GM21390 (cell line): ENCODE measurements at regions not wholly inside any gene's neighbourhood (a gene's known extent, or its start where the extent isn't known, plus 50 kb on each side); places are given as distances from the start of the nearest gene placed in this dataset.

Experiments used
- ATAC-seq: cut with Tn5 transposase; IDR thresholded peaks from one replicate; pipeline ENCODE4 v1.9.1; 2021; ENCODE audit not compliant: unreplicated experiment

GRCh38 chr9:14967450-14968321 is 57.5 kb upstream of the FREM1 start:
- no peak for ATAC-seq

GRCh38 chr9:14962193-14962882 is 52.1 kb upstream of the FREM1 start:
- no peak for ATAC-seq

GRCh38 chr9:14961372-14962068 is 51.3 kb upstream of the FREM1 start:
- ATAC-seq, result no peak

- ATAC-seq, result no peak
These were observed 50.7 kb upstream of the FREM1 start for GRCh38 chr9:14960881-14961280.
